ENCODE measurements at regions not wholly inside any gene's neighbourhood (a gene's known extent, or its start where the extent isn't known, plus 50 kb on each side); places are given as distances from the start of the nearest gene placed in this dataset.
"Not testable (repeated sequence)": the region's sequence is repeated elsewhere in the genome, so short reads cannot be mapped to it uniquely, and the experiment has no call there.

GRCh38 chr3:104244680-104245220, 1122.0 kb upstream of the ALCAM start:
- DNase-seq (ENCODE audit: low read depth in 2 of 2), result no peak

- no peak for DNase-seq (ENCODE audit: low read depth in 2 of 2)
Measured at GRCh38 chr3:104245261-104245660, 1121.4 kb upstream of the ALCAM start.

GRCh38 chr3:104245981-104246380, 1120.7 kb upstream of the ALCAM start:
- DNase-seq (ENCODE audit: low read depth in 2 of 2), result no peak

GRCh38 chr3:104257486-104257885, 1109.2 kb upstream of the ALCAM start:
- no peak for DNase-seq (ENCODE audit: low read depth in 2 of 2)

GRCh38 chr3:104263477-104263876, 1103.2 kb upstream of the ALCAM start:
- DNase-seq (ENCODE audit: low read depth in 2 of 2), result no peak

- not testable (repeated sequence) for DNase-seq (ENCODE audit: low read depth in 2 of 2)
Measured at GRCh38 chr3:104266219-104266618, 1100.5 kb upstream of the ALCAM start.

- DNase-seq (ENCODE audit: low read depth in 2 of 2), result no peak
Measured at GRCh38 chr3:104269771-104270170, 1096.9 kb upstream of the ALCAM start.

- no peak for DNase-seq (ENCODE audit: low read depth in 2 of 2)
Measured at GRCh38 chr3:104273046-104273649, 1093.6 kb upstream of the ALCAM start.

GRCh38 chr3:104275199-104275598, 1091.5 kb upstream of the ALCAM start:
- no peak for DNase-seq (ENCODE audit: low read depth in 2 of 2)

- no peak for DNase-seq (ENCODE audit: low read depth in 2 of 2)
Measured at GRCh38 chr3:104279617-104280016, 1087.1 kb upstream of the ALCAM start.

- no peak for DNase-seq (ENCODE audit: low read depth in 2 of 2)
Measured at GRCh38 chr3:104281713-104282112, 1085.0 kb upstream of the ALCAM start.

GRCh38 chr3:104286645-104287044, 1080.1 kb upstream of the ALCAM start:
- DNase-seq (ENCODE audit: low read depth in 2 of 2), result no peak

GRCh38 chr3:104291437-104291851, 1075.3 kb upstream of the ALCAM start:
- no peak for DNase-seq (ENCODE audit: low read depth in 2 of 2)

- no peak for DNase-seq (ENCODE audit: low read depth in 2 of 2)
Measured at GRCh38 chr3:104291878-104292277, 1074.8 kb upstream of the ALCAM start.

- no peak for DNase-seq (ENCODE audit: low read depth in 2 of 2)
Measured at GRCh38 chr3:104297617-104298016, 1069.1 kb upstream of the ALCAM start.

- DNase-seq (ENCODE audit: low read depth in 2 of 2), result no peak
Measured at GRCh38 chr3:104298662-104299061, 1068.0 kb upstream of the ALCAM start.

GRCh38 chr3:104316118-104316517, 1050.6 kb upstream of the ALCAM start:
- no peak for DNase-seq (ENCODE audit: low read depth in 2 of 2)

GRCh38 chr3:104323226-104323625, 1043.5 kb upstream of the ALCAM start:
- DNase-seq (ENCODE audit: low read depth in 2 of 2), result no peak

GRCh38 chr3:104347291-104347690, 1019.4 kb upstream of the ALCAM start:
- DNase-seq (ENCODE audit: low read depth in 2 of 2), result no peak

- DNase-seq (ENCODE audit: low read depth in 2 of 2), result no peak
Measured at GRCh38 chr3:104349836-104350235, 1016.9 kb upstream of the ALCAM start.

- no peak for DNase-seq (ENCODE audit: low read depth in 2 of 2)
Measured at GRCh38 chr3:104353951-104354350, 1012.8 kb upstream of the ALCAM start.

- no peak for DNase-seq (ENCODE audit: low read depth in 2 of 2)
Measured at GRCh38 chr3:104359546-104359945, 1007.2 kb upstream of the ALCAM start.

- DNase-seq (ENCODE audit: low read depth in 2 of 2), result no peak
Measured at GRCh38 chr3:104360038-104360437, 1006.7 kb upstream of the ALCAM start.

- not testable (repeated sequence) for DNase-seq (ENCODE audit: low read depth in 2 of 2)
Measured at GRCh38 chr3:104361748-104362147, 1005.0 kb upstream of the ALCAM start.

All from stimulated activated CD8-positive, alpha-beta memory T cell treated with anti-CD3 and anti-CD28 coated beads, Interleukin-2, amount 100 ng/mL, for 48 hours (primary cell).